ENCODE measurements at regions not wholly inside any gene's neighbourhood (a gene's known extent, or its start where the extent isn't known, plus 50 kb on each side); places are given as distances from the start of the nearest gene placed in this dataset.

DNA sequence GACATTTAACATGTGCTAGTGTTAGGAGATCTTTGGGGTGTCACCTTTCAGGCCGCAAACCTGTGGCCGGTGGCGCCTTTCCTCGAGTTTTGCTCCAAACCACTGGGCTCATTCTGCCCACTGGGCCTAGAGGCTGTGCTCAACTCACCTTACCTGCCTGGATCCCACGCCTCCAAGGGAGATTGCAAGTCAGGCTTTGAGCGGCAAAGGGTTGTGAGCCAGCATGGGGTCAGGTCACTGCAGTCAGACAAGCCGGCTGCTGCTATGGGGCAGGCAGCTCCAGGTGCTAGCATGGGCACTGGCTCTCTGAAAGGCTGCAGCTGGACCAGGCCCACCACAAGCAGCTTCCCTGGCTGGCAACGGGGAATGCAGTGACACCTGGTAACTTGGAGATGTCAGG, 265.5 kb downstream of the ZBBX start:
- Histone ChIP-seq H3K27ac (no peak overlapping the region), H3K27me3 (no peaks in the 10 kb centered on the region), H3K4me3 (no peak overlapping the region), H3K36me3 (no peaks in the 10 kb centered on the region), H3K4me1 (no peaks in the 10 kb centered on the region), H3K9me3 (no peaks in the 10 kb centered on the region)
- TF ChIP-seq CTCF (IDR thresholded peaks at IDR 0.05) = no peak
- no peak for DNase-seq (ENCODE audit: low spot score)

DNA sequence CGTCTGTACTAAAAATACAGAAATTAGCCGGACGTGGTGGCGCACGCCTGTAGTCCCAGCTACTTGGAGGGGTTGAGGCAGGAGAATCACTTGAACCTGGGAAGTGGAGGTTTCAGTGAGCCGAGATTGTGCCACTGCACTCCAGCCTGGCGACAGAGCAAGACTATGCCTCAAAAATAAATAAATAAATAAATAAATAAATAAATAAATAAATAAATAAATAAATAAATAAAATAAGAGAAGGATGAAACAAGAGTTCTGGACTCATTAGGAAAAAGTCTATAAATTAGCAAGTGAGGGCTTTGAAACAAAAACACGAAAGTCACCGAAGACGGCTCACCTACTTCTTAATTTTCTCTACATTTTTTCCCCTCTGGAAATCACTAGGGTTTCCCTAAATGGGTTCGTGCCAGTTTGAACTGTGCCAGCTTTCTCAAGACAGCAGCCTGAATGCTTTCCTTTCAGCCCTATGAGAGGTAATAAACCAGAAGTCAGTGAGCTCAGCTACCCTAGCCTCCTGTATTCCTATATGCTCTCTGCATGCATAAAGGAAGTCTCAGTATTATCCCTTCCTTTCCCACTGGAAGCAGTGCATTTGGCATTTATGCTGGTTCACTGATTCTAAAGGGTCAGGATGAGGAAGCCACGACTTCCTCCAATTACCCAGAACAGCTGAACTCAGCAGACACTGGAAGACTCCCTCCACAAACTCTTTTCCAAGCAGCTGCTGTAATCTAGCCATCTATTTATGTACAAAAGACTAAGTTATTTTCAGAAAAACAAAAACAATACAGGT, 266.9 kb downstream of the ZBBX start:
- H3K27me3 ChIP-seq = no peaks in the 10 kb centered on the region
- no peak overlapping the region for H3K27ac ChIP-seq
- TF ChIP-seq CTCF (IDR thresholded peaks at IDR 0.05) = no peak
- H3K9me3 ChIP-seq = no peaks in the 10 kb centered on the region
- no peaks in the 10 kb centered on the region for H3K4me1 ChIP-seq
- no peaks in the 10 kb centered on the region for H3K36me3 ChIP-seq
- no peak for DNase-seq (ENCODE audit: low spot score)
- no peak overlapping the region for H3K4me3 ChIP-seq

DNA sequence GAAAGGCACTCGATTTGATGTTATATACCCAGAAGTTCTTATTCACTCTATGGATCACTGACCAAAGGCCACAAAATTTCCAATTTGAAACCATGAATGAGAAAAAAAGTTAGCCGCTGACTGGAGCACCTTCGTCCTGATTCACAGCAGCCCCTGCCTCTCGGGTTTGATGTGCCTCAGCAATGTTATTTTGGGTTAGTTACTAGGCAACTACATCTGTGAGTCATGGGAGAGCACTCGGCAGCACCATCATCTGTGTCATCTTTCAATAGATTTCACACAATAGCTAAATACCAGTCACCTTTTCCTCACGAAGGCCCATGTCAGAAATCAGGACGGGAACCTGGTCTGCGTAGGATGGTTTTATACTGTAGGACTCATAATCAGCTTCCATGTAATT, 269.2 kb downstream of the ZBBX start:
- H3K9me3 ChIP-seq = no peaks in the 10 kb centered on the region
- no peak for TF ChIP-seq CTCF (IDR thresholded peaks at IDR 0.05)
- no peaks in the 10 kb centered on the region for H3K27me3 ChIP-seq
- no peaks in the 10 kb centered on the region for H3K4me1 ChIP-seq
- no peaks in the 10 kb centered on the region for H3K36me3 ChIP-seq
- peak overlapping the region in 1 of 2 donors; percentile 47 for H3K27ac ChIP-seq
- no peak overlapping the region for H3K4me3 ChIP-seq
- DNase-seq (ENCODE audit: low spot score) = no peak

DNA sequence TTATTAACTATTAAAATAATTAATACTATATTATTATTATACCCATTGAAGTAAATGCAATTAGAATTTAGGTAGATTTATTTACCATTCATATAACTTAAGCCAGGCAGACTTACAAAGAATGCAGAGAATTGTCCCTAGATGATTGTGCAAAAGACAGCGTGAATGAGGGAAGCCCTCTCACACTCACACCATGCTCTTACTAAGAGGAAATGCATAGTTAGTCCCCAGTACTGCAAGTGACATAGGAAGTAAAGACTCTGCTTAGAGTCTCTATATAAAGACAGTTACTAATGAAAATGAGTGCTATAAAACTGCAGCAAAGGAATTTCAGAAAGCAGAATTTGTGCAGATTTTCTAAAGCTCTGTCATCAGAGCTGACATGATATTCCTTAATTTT, 270.4 kb downstream of the ZBBX start:
- no peak overlapping the region for H3K27ac ChIP-seq
- no peak for TF ChIP-seq CTCF (IDR thresholded peaks at IDR 0.05)
- no peaks in the 10 kb centered on the region for H3K4me1 ChIP-seq
- H3K27me3 ChIP-seq = no peaks in the 10 kb centered on the region
- no peaks in the 10 kb centered on the region for H3K9me3 ChIP-seq
- no peak for DNase-seq (ENCODE audit: low spot score)
- H3K36me3 ChIP-seq = no peaks in the 10 kb centered on the region
- no peak overlapping the region for H3K4me3 ChIP-seq

GRCh38 chr3:167106456-167106855, 273.6 kb downstream of the ZBBX start:
- no peak for TF ChIP-seq CTCF (IDR thresholded peaks at IDR 0.05)
- Histone ChIP-seq H3K36me3 (no peaks in the 10 kb centered on the region), H3K4me3 (no peak overlapping the region), H3K27me3 (no peaks in the 10 kb centered on the region), H3K4me1 (no peaks in the 10 kb centered on the region), H3K9me3 (no peaks in the 10 kb centered on the region), H3K27ac (no peak overlapping the region)
- DNase-seq (ENCODE audit: low spot score) = no peak

GRCh38 chr3:167102071-167102470, 278.0 kb downstream of the ZBBX start:
- H3K4me3 ChIP-seq = no peak overlapping the region
- H3K9me3 ChIP-seq = no peaks in the 10 kb centered on the region
- H3K27ac ChIP-seq = no peak overlapping the region
- no peaks in the 10 kb centered on the region for H3K27me3 ChIP-seq
- H3K4me1 ChIP-seq = no peaks in the 10 kb centered on the region
- no peaks in the 10 kb centered on the region for H3K36me3 ChIP-seq
- no peak for TF ChIP-seq CTCF (IDR thresholded peaks at IDR 0.05)
- DNase-seq (ENCODE audit: low spot score) = no peak
